IMR-90 (cell line): ENCODE measurements at regions not wholly inside any gene's neighbourhood (a gene's known extent, or its start where the extent isn't known, plus 50 kb on each side); places are given as distances from the start of the nearest gene placed in this dataset.

ENCODE experiments used
- ATAC-seq: fragments of 200-7000 bp; cut with Tn5 transposase; 2 replicates; pipeline ENCODE4 v1.9.1; 2020; ENCODE audit warnings: low read depth, mild to moderate bottlenecking, moderate library complexity
- BruUV-seq: library from RNA; stranded (reverse); fragments of 400-500 nt; replicated peaks from 2 replicates; lab custom pipeline; 2021; lab: Mats Ljungman, UMichigan
- CTCF ChIA-PET: fragments of 300-600 bp; formaldehyde crosslinking; extraction: SDS; loops from one replicate; lab custom pipeline; 2021; ENCODE audit warnings: antibody characterized with exemption; lab: Yijun Ruan, JAX
- POLR2A ChIA-PET: fragments of 300-600 bp; sonication (Branson Sonifier 250); formaldehyde crosslinking; loops from one replicate; lab custom pipeline; 2022; ENCODE audit warnings: antibody characterized with exemption; ENCODE audit not compliant: unreplicated experiment; lab: Charles Lee
- DNase-seq: peaks from one replicate; pipeline ENCODE4 v3.0.0; 2013
- H2AFZ ChIP-seq: replicated peaks from 2 replicates; pipeline ENCODE3; 2013; ENCODE audit warnings: low read length, mild to moderate bottlenecking; ENCODE audit not compliant: poor library complexity
- H2AK5ac ChIP-seq: 2 replicates; pipeline ENCODE4 v1.6.1; 2013; ENCODE audit warnings: low read depth, low read length, inconsistent platforms
- H2AK9ac ChIP-seq: replicated peaks from 2 replicates; pipeline ENCODE3; 2013; ENCODE audit warnings: mild to moderate bottlenecking, low read depth, low read length, moderate library complexity; ENCODE audit not compliant: poor library complexity
- H2BK120ac ChIP-seq: 2 replicates; pipeline ENCODE4 v1.6.1; 2013; ENCODE audit warnings: low read depth, low read length, inconsistent platforms
- H2BK15ac ChIP-seq: 3 replicates; pipeline ENCODE4 v1.6.1; 2013; ENCODE audit warnings: low read depth, low read length, inconsistent platforms
- H2BK20ac ChIP-seq: 2 replicates; pipeline ENCODE4 v1.6.1; 2013; ENCODE audit warnings: low read depth, mild to moderate bottlenecking, inconsistent platforms, low read length, moderate library complexity
- H2BK5ac ChIP-seq: 2 replicates; pipeline ENCODE4 v1.6.1; 2013; ENCODE audit warnings: mild to moderate bottlenecking, low read depth, low read length, inconsistent platforms; ENCODE audit not compliant: poor library complexity, severe bottlenecking
- H3K14ac ChIP-seq: replicated peaks from 2 replicates; pipeline ENCODE4 v1.6.1; 2013; ENCODE audit warnings: low read depth, low read length, inconsistent platforms
- H3K18ac ChIP-seq: 2 replicates; pipeline ENCODE4 v1.6.1; 2013; ENCODE audit warnings: low read depth, low read length, control low read depth
- H3K23ac ChIP-seq: 2 replicates; pipeline ENCODE4 v1.6.1; 2013; ENCODE audit warnings: low read depth, low read length, inconsistent platforms
- H3K27ac ChIP-seq: 2 replicates; pipeline ENCODE4 v1.5.1; 2013; ENCODE audit warnings: mild to moderate bottlenecking, control low read depth, low read length; ENCODE audit not compliant: insufficient read depth
- H3K27me3 ChIP-seq: 2 replicates; pipeline ENCODE4 v1.6.1; 2013; ENCODE audit warnings: low read length; ENCODE audit not compliant: control insufficient read depth, insufficient read depth
- H3K36me3 ChIP-seq: 2 replicates; pipeline ENCODE4 v1.6.1; 2013; ENCODE audit warnings: low read length, mixed read lengths; ENCODE audit not compliant: control insufficient read depth, insufficient read depth
- H3K4ac ChIP-seq: 2 replicates; pipeline ENCODE4 v1.6.1; 2013; ENCODE audit warnings: low read depth, low read length, inconsistent platforms
- H3K4me1 ChIP-seq: 2 replicates; pipeline ENCODE4 v1.6.1; 2013; ENCODE audit warnings: low read length, mixed read lengths; ENCODE audit not compliant: control insufficient read depth, insufficient read depth
- H3K4me2 ChIP-seq: 2 replicates; pipeline ENCODE4 v1.6.1; 2013; ENCODE audit warnings: low read depth, mild to moderate bottlenecking, control low read depth, low read length, moderate library complexity
- H3K4me3 ChIP-seq: 2 replicates; pipeline ENCODE4 v1.5.1; 2013; ENCODE audit warnings: low read depth, mild to moderate bottlenecking, control low read depth, low read length, moderate library complexity; ENCODE audit not compliant: insufficient read depth
- H3K56ac ChIP-seq: 2 replicates; pipeline ENCODE4 v1.6.1; 2013; ENCODE audit warnings: low read length, inconsistent platforms; ENCODE audit not compliant: insufficient read depth; ENCODE audit errors: extremely low read depth
- H3K79me1 ChIP-seq, 2 experiments: 2 replicates each; pipeline ENCODE4 v1.6.1; 2013; ENCODE audit warnings: low read length in 2 of 2, inconsistent platforms in 1 of 2, low read depth in 1 of 2
- H3K9ac ChIP-seq: 2 replicates; pipeline ENCODE4 v1.6.1; 2013; ENCODE audit warnings: low read depth, low read length, control low read depth
- H3K9me1 ChIP-seq: 2 replicates; pipeline ENCODE4 v1.6.1; 2013; ENCODE audit warnings: low read length, inconsistent platforms; ENCODE audit not compliant: insufficient read depth
- H3K9me3 ChIP-seq: 2 replicates; pipeline ENCODE4 v1.6.1; 2013; ENCODE audit warnings: low read length; ENCODE audit not compliant: control insufficient read depth, insufficient read depth
- H4K20me1 ChIP-seq: 2 replicates; pipeline ENCODE4 v1.6.1; 2013; ENCODE audit warnings: low read length, inconsistent platforms; ENCODE audit not compliant: insufficient read depth
- H4K5ac ChIP-seq: 2 replicates; pipeline ENCODE4 v1.6.1; 2013; ENCODE audit warnings: mild to moderate bottlenecking, low read depth, low read length, control low read depth
- H4K8ac ChIP-seq, 2 experiments: 2 replicates each; pipeline ENCODE4 v1.6.1; 2013; ENCODE audit warnings: low read depth in 2 of 2, low read length in 2 of 2, control low read depth in 1 of 2, inconsistent platforms in 1 of 2
- H4K91ac ChIP-seq: 2 replicates; pipeline ENCODE4 v1.6.1; 2013; ENCODE audit warnings: low read depth, low read length, inconsistent platforms; ENCODE audit not compliant: insufficient read depth
- CHD1 ChIP-seq: IDR thresholded peaks from 2 replicates; pipeline ENCODE4 v1.6.1; 2012; ENCODE audit warnings: low read depth, low read length, improper control_type of control experiment
- RAD21 ChIP-seq: IDR thresholded peaks from 2 replicates; pipeline ENCODE4 v1.6.1; 2012; ENCODE audit warnings: low read length, improper control_type of control experiment
- WGBS, 2 experiments: methylation state at CpG; one replicate each; pipeline versions ENCODE4 v1.1.5 to v1.1.7; 2013; ENCODE audit warnings: missing lambda C conversion rate in 2 of 2; ENCODE audit not compliant: insufficient read length in 1 of 2; ENCODE audit errors: extremely low coverage in 2 of 2; 5-methylcytosine and 5-hydroxymethylcytosine counted together
- dilution Hi-C: fragments of 300-500 bp; cut with HindIII; formaldehyde crosslinking; loops from one replicate; pipeline ENCODE4 v1.14.3; 2018; ENCODE audit warnings: low sequenced_read_pairs; ENCODE audit not compliant: unreplicated experiment
- in situ Hi-C: fragments of 300-500 bp; cut with MboI; formaldehyde crosslinking; loops from 3 replicates; pipeline ENCODE4 v1.14.3; 2019; ENCODE audit warnings: low sequenced_read_pairs, inconsistent platforms, mixed read lengths
- intact Hi-C: fragments of 100-400 bp; cut with micrococcal nuclease; formaldehyde crosslinking; loops from 2 replicates; pipeline ENCODE4 v1.10.0; 2022

- no peaks in the 10 kb centered on the region for H3K9me1 ChIP-seq
- H3K27ac ChIP-seq, result no peak overlapping the region
- WGBS, 2 experiments, result 60% methylated on average over 1 of the region's 9 CpGs; no CpG with 5 or more reads in 1 of the 2 experiments
- ATAC-seq (no peak), DNase-seq (no peak)
- no peak overlapping the region for H2BK5ac ChIP-seq
- ChIA-PET CTCF (no interaction called here), POLR2A (no interaction called here)
- no peaks in the 10 kb centered on the region for H3K9me3 ChIP-seq
- H3K79me1 ChIP-seq, result no peaks in the 10 kb centered on the region
- no peak overlapping the region for H2BK20ac ChIP-seq
- no peak overlapping the region for H2AFZ ChIP-seq
- no peak for TF ChIP-seq RAD21
- no peak for TF ChIP-seq CHD1
- no peaks in the 10 kb centered on the region for H3K4me1 ChIP-seq
- H3K4me2 ChIP-seq, result no peak overlapping the region
- H3K4ac ChIP-seq, result no peak overlapping the region
- no peak overlapping the region for H3K9ac ChIP-seq
- no peak overlapping the region for H2BK15ac ChIP-seq
- no peaks in the 10 kb centered on the region for H4K20me1 ChIP-seq
- no TSS peak for BruUV-seq
- dilution Hi-C loops, result no loop called here
- no peak overlapping the region for H2AK5ac ChIP-seq
- no peak overlapping the region for H3K56ac ChIP-seq
- H3K18ac ChIP-seq, result no peak overlapping the region
- H3K4me3 ChIP-seq, result no peak overlapping the region
- H4K5ac ChIP-seq, result no peak overlapping the region
- intact Hi-C loops, result no loop called here
- no peak overlapping the region for H4K91ac ChIP-seq
- no peak overlapping the region for H3K14ac ChIP-seq
- H2AK9ac ChIP-seq, result no peak overlapping the region
- H4K8ac ChIP-seq, result no peak overlapping the region
- in situ Hi-C loops, result no loop called here
- H3K27me3 ChIP-seq, result no peaks in the 10 kb centered on the region
- no peak overlapping the region for H3K23ac ChIP-seq
- H3K36me3 ChIP-seq, result no peaks in the 10 kb centered on the region
- no peak overlapping the region for H2BK120ac ChIP-seq
Measured at GRCh38 chr18:26721854-26722564, 143.5 kb downstream of the AQP4 start.
